IMR-90 (cell line): ENCODE measurements at regions not wholly inside any gene's neighbourhood (a gene's known extent, or its start where the extent isn't known, plus 50 kb on each side); places are given as distances from the start of the nearest gene placed in this dataset.

Source experiments
- ATAC-seq: fragments of 200-7000 bp; cut with Tn5 transposase; 2 replicates; pipeline ENCODE4 v1.9.1; 2020; ENCODE audit warnings: low read depth, mild to moderate bottlenecking, moderate library complexity
- BruUV-seq: library from RNA; stranded (reverse); fragments of 400-500 nt; replicated peaks from 2 replicates; lab custom pipeline; 2021; lab: Mats Ljungman, UMichigan
- CTCF ChIA-PET: fragments of 300-600 bp; formaldehyde crosslinking; extraction: SDS; loops from one replicate; lab custom pipeline; 2021; ENCODE audit warnings: antibody characterized with exemption; lab: Yijun Ruan, JAX
- POLR2A ChIA-PET: fragments of 300-600 bp; sonication (Branson Sonifier 250); formaldehyde crosslinking; loops from one replicate; lab custom pipeline; 2022; ENCODE audit warnings: antibody characterized with exemption; ENCODE audit not compliant: unreplicated experiment; lab: Charles Lee
- DNase-seq: peaks from one replicate; pipeline ENCODE4 v3.0.0; 2013
- H2AFZ ChIP-seq: replicated peaks from 2 replicates; pipeline ENCODE3; 2013; ENCODE audit warnings: low read length, mild to moderate bottlenecking; ENCODE audit not compliant: poor library complexity
- H2AK5ac ChIP-seq: 2 replicates; pipeline ENCODE4 v1.6.1; 2013; ENCODE audit warnings: low read depth, low read length, inconsistent platforms
- H2AK9ac ChIP-seq: replicated peaks from 2 replicates; pipeline ENCODE3; 2013; ENCODE audit warnings: mild to moderate bottlenecking, low read depth, low read length, moderate library complexity; ENCODE audit not compliant: poor library complexity
- H2BK120ac ChIP-seq: 2 replicates; pipeline ENCODE4 v1.6.1; 2013; ENCODE audit warnings: low read depth, low read length, inconsistent platforms
- H2BK15ac ChIP-seq: 3 replicates; pipeline ENCODE4 v1.6.1; 2013; ENCODE audit warnings: low read depth, low read length, inconsistent platforms
- H2BK20ac ChIP-seq: 2 replicates; pipeline ENCODE4 v1.6.1; 2013; ENCODE audit warnings: low read depth, mild to moderate bottlenecking, inconsistent platforms, low read length, moderate library complexity
- H2BK5ac ChIP-seq: 2 replicates; pipeline ENCODE4 v1.6.1; 2013; ENCODE audit warnings: mild to moderate bottlenecking, low read depth, low read length, inconsistent platforms; ENCODE audit not compliant: poor library complexity, severe bottlenecking
- H3K14ac ChIP-seq: replicated peaks from 2 replicates; pipeline ENCODE4 v1.6.1; 2013; ENCODE audit warnings: low read depth, low read length, inconsistent platforms
- H3K18ac ChIP-seq: 2 replicates; pipeline ENCODE4 v1.6.1; 2013; ENCODE audit warnings: low read depth, low read length, control low read depth
- H3K23ac ChIP-seq: 2 replicates; pipeline ENCODE4 v1.6.1; 2013; ENCODE audit warnings: low read depth, low read length, inconsistent platforms
- H3K27ac ChIP-seq: 2 replicates; pipeline ENCODE4 v1.5.1; 2013; ENCODE audit warnings: mild to moderate bottlenecking, control low read depth, low read length; ENCODE audit not compliant: insufficient read depth
- H3K27me3 ChIP-seq: 2 replicates; pipeline ENCODE4 v1.6.1; 2013; ENCODE audit warnings: low read length; ENCODE audit not compliant: control insufficient read depth, insufficient read depth
- H3K36me3 ChIP-seq: 2 replicates; pipeline ENCODE4 v1.6.1; 2013; ENCODE audit warnings: low read length, mixed read lengths; ENCODE audit not compliant: control insufficient read depth, insufficient read depth
- H3K4ac ChIP-seq: 2 replicates; pipeline ENCODE4 v1.6.1; 2013; ENCODE audit warnings: low read depth, low read length, inconsistent platforms
- H3K4me1 ChIP-seq: 2 replicates; pipeline ENCODE4 v1.6.1; 2013; ENCODE audit warnings: low read length, mixed read lengths; ENCODE audit not compliant: control insufficient read depth, insufficient read depth
- H3K4me2 ChIP-seq: 2 replicates; pipeline ENCODE4 v1.6.1; 2013; ENCODE audit warnings: low read depth, mild to moderate bottlenecking, control low read depth, low read length, moderate library complexity
- H3K4me3 ChIP-seq: 2 replicates; pipeline ENCODE4 v1.5.1; 2013; ENCODE audit warnings: low read depth, mild to moderate bottlenecking, control low read depth, low read length, moderate library complexity; ENCODE audit not compliant: insufficient read depth
- H3K56ac ChIP-seq: 2 replicates; pipeline ENCODE4 v1.6.1; 2013; ENCODE audit warnings: low read length, inconsistent platforms; ENCODE audit not compliant: insufficient read depth; ENCODE audit errors: extremely low read depth
- H3K79me1 ChIP-seq, 2 experiments: 2 replicates each; pipeline ENCODE4 v1.6.1; 2013; ENCODE audit warnings: low read length in 2 of 2, inconsistent platforms in 1 of 2, low read depth in 1 of 2
- H3K9ac ChIP-seq: 2 replicates; pipeline ENCODE4 v1.6.1; 2013; ENCODE audit warnings: low read depth, low read length, control low read depth
- H3K9me1 ChIP-seq: 2 replicates; pipeline ENCODE4 v1.6.1; 2013; ENCODE audit warnings: low read length, inconsistent platforms; ENCODE audit not compliant: insufficient read depth
- H3K9me3 ChIP-seq: 2 replicates; pipeline ENCODE4 v1.6.1; 2013; ENCODE audit warnings: low read length; ENCODE audit not compliant: control insufficient read depth, insufficient read depth
- H4K20me1 ChIP-seq: 2 replicates; pipeline ENCODE4 v1.6.1; 2013; ENCODE audit warnings: low read length, inconsistent platforms; ENCODE audit not compliant: insufficient read depth
- H4K5ac ChIP-seq: 2 replicates; pipeline ENCODE4 v1.6.1; 2013; ENCODE audit warnings: mild to moderate bottlenecking, low read depth, low read length, control low read depth
- H4K8ac ChIP-seq, 2 experiments: 2 replicates each; pipeline ENCODE4 v1.6.1; 2013; ENCODE audit warnings: low read depth in 2 of 2, low read length in 2 of 2, control low read depth in 1 of 2, inconsistent platforms in 1 of 2
- H4K91ac ChIP-seq: 2 replicates; pipeline ENCODE4 v1.6.1; 2013; ENCODE audit warnings: low read depth, low read length, inconsistent platforms; ENCODE audit not compliant: insufficient read depth
- BHLHE40 ChIP-seq: fragments of 150-350 bp; IDR thresholded peaks from 2 replicates; pipeline ENCODE4 v1.6.1; 2016; ENCODE audit warnings: mild to moderate bottlenecking, low read depth, low read length
- CEBPB ChIP-seq: IDR thresholded peaks from 2 replicates; pipeline ENCODE4 v1.6.1; 2012; ENCODE audit warnings: low read depth, low read length, improper control_type of control experiment
- CHD1 ChIP-seq: IDR thresholded peaks from 2 replicates; pipeline ENCODE4 v1.6.1; 2012; ENCODE audit warnings: low read depth, low read length, improper control_type of control experiment
- ELK1 ChIP-seq: fragments of 150-350 bp; IDR thresholded peaks from 2 replicates; pipeline ENCODE4 v1.6.1; 2016; ENCODE audit warnings: low read depth, mild to moderate bottlenecking, low read length, moderate library complexity, borderline replicate concordance
- FOS ChIP-seq: fragments of 150-350 bp; IDR thresholded peaks from 2 replicates; pipeline ENCODE4 v1.6.1; 2016; ENCODE audit warnings: low read depth, low read length
- MAFK ChIP-seq: IDR thresholded peaks from 2 replicates; pipeline ENCODE4 v1.6.1; 2012; ENCODE audit warnings: low read depth, low read length, improper control_type of control experiment
- MAZ ChIP-seq: IDR thresholded peaks from 2 replicates; pipeline ENCODE4 v1.6.1; 2012; ENCODE audit warnings: low read depth, mild to moderate bottlenecking, low read length, improper control_type of control experiment, moderate library complexity, borderline replicate concordance
- MXI1 ChIP-seq: IDR thresholded peaks from 2 replicates; pipeline ENCODE4 v1.6.1; 2012; ENCODE audit warnings: low read depth, mild to moderate bottlenecking, low read length, moderate library complexity, borderline replicate concordance
- NFE2L2 ChIP-seq: fragments of 150-350 bp; IDR thresholded peaks from 2 replicates; pipeline ENCODE4 v1.6.1; 2016; ENCODE audit warnings: low read depth, mild to moderate bottlenecking, low read length
- POLR2A ChIP-seq: IDR thresholded peaks from 2 replicates; pipeline ENCODE4 v1.6.1; 2012; ENCODE audit warnings: mild to moderate bottlenecking, low read depth, low read length
- RAD21 ChIP-seq: IDR thresholded peaks from 2 replicates; pipeline ENCODE4 v1.6.1; 2012; ENCODE audit warnings: low read length, improper control_type of control experiment
- RCOR1 ChIP-seq: IDR thresholded peaks from 2 replicates; pipeline ENCODE4 v1.6.1; 2012; ENCODE audit warnings: mild to moderate bottlenecking, low read length, improper control_type of control experiment; ENCODE audit not compliant: insufficient replicate concordance
- RFX5 ChIP-seq: IDR thresholded peaks from 2 replicates; pipeline ENCODE4 v1.8.0; 2012; ENCODE audit warnings: low read depth, mild to moderate bottlenecking, low read length, moderate library complexity
- SMC3 ChIP-seq: fragments of 150-350 bp; IDR thresholded peaks from 2 replicates; pipeline ENCODE4 v1.6.1; 2016; ENCODE audit warnings: low read depth, mild to moderate bottlenecking, antibody characterized with exemption, low read length, moderate library complexity
- USF2 ChIP-seq: fragments of 150-350 bp; IDR thresholded peaks from 2 replicates; pipeline ENCODE4 v1.6.1; 2017; ENCODE audit warnings: mild to moderate bottlenecking, antibody characterized with exemption, low read length, low read depth
- whole genome bisulfite sequencing, 2 experiments: methylation state at CpG; one replicate each; pipeline versions ENCODE4 v1.1.5 to v1.1.7; 2013; ENCODE audit warnings: missing lambda C conversion rate in 2 of 2; ENCODE audit not compliant: insufficient read length in 1 of 2; ENCODE audit errors: extremely low coverage in 2 of 2; 5-methylcytosine and 5-hydroxymethylcytosine counted together
- dilution Hi-C: fragments of 300-500 bp; cut with HindIII; formaldehyde crosslinking; loops from one replicate; pipeline ENCODE4 v1.14.3; 2018; ENCODE audit warnings: low sequenced_read_pairs; ENCODE audit not compliant: unreplicated experiment
- in situ Hi-C: fragments of 300-500 bp; cut with MboI; formaldehyde crosslinking; loops from 3 replicates; pipeline ENCODE4 v1.14.3; 2019; ENCODE audit warnings: low sequenced_read_pairs, inconsistent platforms, mixed read lengths
- intact Hi-C: fragments of 100-400 bp; cut with micrococcal nuclease; formaldehyde crosslinking; loops from 2 replicates; pipeline ENCODE4 v1.10.0; 2022
- TF ChIP-seq, protein P1 (sequence below): conservative IDR thresholded peaks from 2 replicates; pipeline ENCODE4 v1.5.1; 2012; ENCODE audit warnings: mild to moderate bottlenecking, low read depth, low read length, improper control_type of control experiment

- Histone ChIP-seq H4K91ac (no peak overlapping the region), H2BK5ac (no peak overlapping the region), H3K18ac (no peak overlapping the region), H3K9me1 (no peaks in the 10 kb centered on the region), H2AK5ac (no peak overlapping the region), H3K4me3 (no peak overlapping the region), H3K9ac (no peak overlapping the region), H3K56ac (no peak overlapping the region), H2AFZ (no peak overlapping the region), H2AK9ac (no peak overlapping the region), H3K79me1 (no peaks in the 10 kb centered on the region), H3K14ac (no peak overlapping the region), H2BK20ac (no peak overlapping the region), H3K36me3 (no peaks in the 10 kb centered on the region), H4K20me1 (no peaks in the 10 kb centered on the region), H3K4me1 (no peaks in the 10 kb centered on the region), H4K5ac (no peak overlapping the region), H3K27ac (no peak overlapping the region), H3K9me3 (no peaks in the 10 kb centered on the region), H3K27me3 (no peaks in the 10 kb centered on the region), H4K8ac (no peak overlapping the region), H2BK15ac (no peak overlapping the region), H3K23ac (no peak overlapping the region), H3K4ac (no peak overlapping the region), H3K4me2 (no peak overlapping the region), H2BK120ac (no peak overlapping the region)
- BruUV-seq, result no TSS peak
- ChIA-PET CTCF (no interaction called here), POLR2A (no interaction called here)
- in situ Hi-C loops (no loop called here), dilution Hi-C loops (no loop called here), intact Hi-C loops (no loop called here)
- DNase-seq, result no peak
- no peak for ATAC-seq
- TF ChIP-seq FOS, result no peak
- no peak for TF ChIP-seq BHLHE40
- TF ChIP-seq RCOR1, result no peak
- no peak for TF ChIP-seq RFX5
- no peak for TF ChIP-seq MAZ
- no peak for TF ChIP-seq MAFK
- no peak for TF ChIP-seq CHD1
- no peak for TF ChIP-seq CEBPB
- TF ChIP-seq RAD21, result no peak
- TF ChIP-seq USF2, result no peak
- no peak for TF ChIP-seq SMC3
- TF ChIP-seq, protein P1, sequence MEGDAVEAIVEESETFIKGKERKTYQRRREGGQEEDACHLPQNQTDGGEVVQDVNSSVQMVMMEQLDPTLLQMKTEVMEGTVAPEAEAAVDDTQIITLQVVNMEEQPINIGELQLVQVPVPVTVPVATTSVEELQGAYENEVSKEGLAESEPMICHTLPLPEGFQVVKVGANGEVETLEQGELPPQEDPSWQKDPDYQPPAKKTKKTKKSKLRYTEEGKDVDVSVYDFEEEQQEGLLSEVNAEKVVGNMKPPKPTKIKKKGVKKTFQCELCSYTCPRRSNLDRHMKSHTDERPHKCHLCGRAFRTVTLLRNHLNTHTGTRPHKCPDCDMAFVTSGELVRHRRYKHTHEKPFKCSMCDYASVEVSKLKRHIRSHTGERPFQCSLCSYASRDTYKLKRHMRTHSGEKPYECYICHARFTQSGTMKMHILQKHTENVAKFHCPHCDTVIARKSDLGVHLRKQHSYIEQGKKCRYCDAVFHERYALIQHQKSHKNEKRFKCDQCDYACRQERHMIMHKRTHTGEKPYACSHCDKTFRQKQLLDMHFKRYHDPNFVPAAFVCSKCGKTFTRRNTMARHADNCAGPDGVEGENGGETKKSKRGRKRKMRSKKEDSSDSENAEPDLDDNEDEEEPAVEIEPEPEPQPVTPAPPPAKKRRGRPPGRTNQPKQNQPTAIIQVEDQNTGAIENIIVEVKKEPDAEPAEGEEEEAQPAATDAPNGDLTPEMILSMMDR, result no peak
- no peak for TF ChIP-seq MXI1
- TF ChIP-seq NFE2L2, result no peak
- no peak for TF ChIP-seq ELK1
- no peak for TF ChIP-seq POLR2A
- no CpG with 5 or more reads among the region's 2 CpGs for WGBS, 2 experiments
These were observed 1311.9 kb downstream of the ROBO1 start for GRCh38 chr3:78455712-78456433.
